SK-N-SH (cell line): ENCODE measurements at regions not wholly inside any gene's neighbourhood (a gene's known extent, or its start where the extent isn't known, plus 50 kb on each side); places are given as distances from the start of the nearest gene placed in this dataset.

ENCODE experiments used
- CTCF ChIA-PET: fragments of 300-600, 350-600 bp; formaldehyde crosslinking; extraction: SDS; loops from one replicate; lab custom pipeline; 2021; lab: Yijun Ruan, JAX
- POLR2A ChIA-PET: fragments of 350-600 bp; sonication (Branson Sonifier 250); formaldehyde crosslinking; extraction: SDS; loops from one replicate; lab custom pipeline; 2020; ENCODE audit warnings: antibody characterized with exemption, inconsistent platforms; lab: Yijun Ruan, JAX
- DNase-seq: peaks from one replicate; pipeline ENCODE4 v3.0.0; 2012
- H2AFZ ChIP-seq: fragments of 200-600 bp; sonication (generic); 2 replicates; pipeline ENCODE4 v1.8.1; 2016; ENCODE audit warnings: antibody characterized with exemption, mild to moderate bottlenecking, low read depth
- H3F3A ChIP-seq: fragments of 200-600 bp; sonication (generic); replicated peaks from 2 replicates; pipeline ENCODE3; 2016; ENCODE audit warnings: antibody characterized with exemption, mild to moderate bottlenecking; ENCODE audit not compliant: insufficient read depth
- H3K27ac ChIP-seq, 2 experiments: fragments of 200-500 bp in 1 of 2; fragments of 200-600 bp in 1 of 2; sonication (Bioruptor generic) in 1 of 2; sonication (generic), shearing (Covaris generic) in 1 of 2; 2 replicates each; pipeline versions ENCODE4 v1.5.1 to v1.6.1; 2014 to 2016; ENCODE audit warnings: low read depth in 2 of 2, inconsistent platforms in 1 of 2, low read length in 1 of 2, mild to moderate bottlenecking in 1 of 2, mixed read lengths in 1 of 2
- H3K27me3 ChIP-seq: fragments of 200-600 bp; sonication (generic), shearing (Covaris generic); 2 replicates; pipeline ENCODE4 v1.6.1; 2016; ENCODE audit warnings: mixed run types; ENCODE audit not compliant: insufficient read depth
- H3K36me3 ChIP-seq, 2 experiments: fragments of 200-500 bp in 1 of 2; fragments of 200-600 bp in 1 of 2; sonication (Bioruptor generic) in 1 of 2; sonication (generic) in 1 of 2; replicated peaks in 1 of 2; 2 replicates each; pipeline versions ENCODE3 to v1.5.1; 2014 to 2016; ENCODE audit warnings: low read length in 1 of 2, mild to moderate bottlenecking in 1 of 2; ENCODE audit not compliant: insufficient read depth in 2 of 2, control insufficient read depth in 1 of 2
- H3K4me1 ChIP-seq, 2 experiments: fragments of 200-500 bp in 1 of 2; fragments of 200-600 bp in 1 of 2; sonication (Bioruptor generic) in 1 of 2; sonication (generic), shearing (Covaris generic) in 1 of 2; 2 replicates each; pipeline versions ENCODE4 v1.5.1 to v1.6.1; 2014 to 2016; ENCODE audit warnings: low read depth in 1 of 2, low read length in 1 of 2, mixed run types in 1 of 2; ENCODE audit not compliant: insufficient read depth in 2 of 2, control insufficient read depth in 1 of 2
- H3K4me2 ChIP-seq: fragments of 200-600 bp; sonication (generic), shearing (Covaris generic); 2 replicates; pipeline ENCODE4 v1.6.1; 2017; ENCODE audit warnings: mixed run types
- H3K4me3 ChIP-seq, 2 experiments: fragments of 200-500 bp in 1 of 2; fragments of 200-600 bp in 1 of 2; sonication (Bioruptor generic) in 1 of 2; sonication (generic), shearing (Covaris generic) in 1 of 2; 2 replicates each; pipeline versions ENCODE4 v1.5.1 to v1.8.1; 2014 to 2016; ENCODE audit warnings: low read depth in 2 of 2, inconsistent platforms in 1 of 2, low read length in 1 of 2, mild to moderate bottlenecking in 1 of 2, mixed read lengths in 1 of 2, moderate library complexity in 1 of 2
- H3K79me2 ChIP-seq: fragments of 200-600 bp; sonication (generic); 2 replicates; pipeline ENCODE4 v1.8.1; 2017; ENCODE audit warnings: mild to moderate bottlenecking; ENCODE audit not compliant: insufficient read depth
- H3K9ac ChIP-seq: fragments of 200-600 bp; sonication (generic); 2 replicates; pipeline ENCODE4 v1.6.1; 2017; ENCODE audit warnings: mixed run types
- H3K9me2 ChIP-seq: fragments of 200-600 bp; sonication (generic); 2 replicates; pipeline ENCODE4 v1.6.1; 2017; ENCODE audit warnings: mixed run types
- H3K9me3 ChIP-seq: fragments of 200-600 bp; sonication (generic); 2 replicates; pipeline ENCODE4 v1.6.1; 2017; ENCODE audit warnings: mixed run types, mild to moderate bottlenecking, moderate library complexity
- H4K20me1 ChIP-seq: fragments of 200-600 bp; sonication (generic); 2 replicates; pipeline ENCODE4 v1.6.1; 2017; ENCODE audit warnings: mild to moderate bottlenecking, mixed run types; ENCODE audit not compliant: insufficient read depth
- EP300 ChIP-seq, 2 experiments: IDR thresholded peaks; 2 replicates each; pipeline versions ENCODE4 v1.4.0 to v1.6.1; 2012; ENCODE audit warnings: borderline replicate concordance in 1 of 2, low read depth in 1 of 2, low read length in 1 of 2
- EZH2phosphoT487 ChIP-seq: fragments of 200-600 bp; sonication (generic); IDR thresholded peaks from 2 replicates; pipeline ENCODE4 v1.6.1; 2017; ENCODE audit warnings: low read depth, mixed run types, mild to moderate bottlenecking, antibody characterized with exemption, moderate library complexity, borderline replicate concordance
- FOSL2 ChIP-seq: IDR thresholded peaks from 2 replicates; pipeline ENCODE4 v1.4.0; 2012; ENCODE audit warnings: low read depth, mild to moderate bottlenecking, moderate library complexity, borderline replicate concordance
- FOXJ3 ChIP-seq: sonication (generic); formaldehyde crosslinking; IDR thresholded peaks from 2 replicates; pipeline ENCODE4 v1.5.1; 2020; ENCODE audit warnings: mild to moderate bottlenecking, missing genetic modification reagents
- FOXM1 ChIP-seq: IDR thresholded peaks from 2 replicates; pipeline ENCODE4 v1.4.0; 2012; ENCODE audit warnings: low read depth, mild to moderate bottlenecking
- GABPA ChIP-seq: IDR thresholded peaks from 2 replicates; pipeline ENCODE4 v1.4.0; 2012; ENCODE audit warnings: low read depth, mild to moderate bottlenecking
- GATA2 ChIP-seq: sonication (generic); formaldehyde crosslinking; IDR thresholded peaks from 2 replicates; pipeline ENCODE4 v1.5.0; 2020; ENCODE audit warnings: mild to moderate bottlenecking, missing genetic modification reagents
- JUND ChIP-seq: IDR thresholded peaks from 2 replicates; pipeline ENCODE4 v1.4.0; 2012
- MEF2A ChIP-seq: IDR thresholded peaks from 2 replicates; pipeline ENCODE4 v1.4.0; 2012; ENCODE audit warnings: low read depth, borderline replicate concordance
- NFIC ChIP-seq: IDR thresholded peaks from 2 replicates; pipeline ENCODE4 v1.4.0; 2012; ENCODE audit warnings: borderline replicate concordance
- NRF1 ChIP-seq: IDR thresholded peaks from 2 replicates; pipeline ENCODE4 v1.6.1; 2012; ENCODE audit warnings: low read depth, mild to moderate bottlenecking, low read length
- POLR2AphosphoS5 ChIP-seq: IDR thresholded peaks from 2 replicates; pipeline ENCODE4 v1.6.1; 2012; ENCODE audit warnings: low read depth, low read length
- RCOR1 ChIP-seq: fragments of 150-350 bp; IDR thresholded peaks from 2 replicates; pipeline ENCODE4 v1.6.1; 2017; ENCODE audit warnings: antibody characterized with exemption, low read length
- RFX5 ChIP-seq: IDR thresholded peaks from 2 replicates; pipeline ENCODE4 v1.6.1; 2012; ENCODE audit warnings: mild to moderate bottlenecking, improper control_type of control experiment, low read length
- SIN3A ChIP-seq: IDR thresholded peaks from 2 replicates; pipeline ENCODE4 v1.6.1; 2012; ENCODE audit warnings: low read depth, mild to moderate bottlenecking, low read length, moderate library complexity, borderline replicate concordance
- SMC3 ChIP-seq: IDR thresholded peaks from 2 replicates; pipeline ENCODE4 v1.6.1; 2012; ENCODE audit warnings: low read depth, low read length, improper control_type of control experiment
- TCF12 ChIP-seq: IDR thresholded peaks from 2 replicates; pipeline ENCODE4 v1.4.0; 2012
- TEAD4 ChIP-seq: IDR thresholded peaks from 2 replicates; pipeline ENCODE4 v1.4.0; 2012; ENCODE audit warnings: mild to moderate bottlenecking, borderline replicate concordance; ENCODE audit not compliant: insufficient read depth
- WGBS: methylation state at CpG from one replicate; pipeline ENCODE4 v1.1.6; 2017; ENCODE audit warnings: low lambda C conversion rate; 5-methylcytosine and 5-hydroxymethylcytosine counted together
- TF ChIP-seq, protein P1 (sequence below): IDR thresholded peaks from 2 replicates; pipeline ENCODE4 v1.4.0; 2012; ENCODE audit warnings: low read depth, borderline replicate concordance
- TF ChIP-seq, protein P2 (sequence below): fragments of 150-350 bp; IDR thresholded peaks from 2 replicates; pipeline ENCODE4 v1.6.1; 2017; ENCODE audit warnings: antibody characterized with exemption, low read length, low read depth, borderline replicate concordance
- TF ChIP-seq, protein P3 (sequence below): fragments of 150-350 bp; IDR thresholded peaks from 2 replicates; pipeline ENCODE4 v1.6.1; 2016; ENCODE audit warnings: mild to moderate bottlenecking, low read depth, low read length
- TF ChIP-seq, protein P4 (sequence below): IDR thresholded peaks from 2 replicates; pipeline ENCODE4 v1.4.0; 2012; ENCODE audit warnings: low read depth

DNA sequence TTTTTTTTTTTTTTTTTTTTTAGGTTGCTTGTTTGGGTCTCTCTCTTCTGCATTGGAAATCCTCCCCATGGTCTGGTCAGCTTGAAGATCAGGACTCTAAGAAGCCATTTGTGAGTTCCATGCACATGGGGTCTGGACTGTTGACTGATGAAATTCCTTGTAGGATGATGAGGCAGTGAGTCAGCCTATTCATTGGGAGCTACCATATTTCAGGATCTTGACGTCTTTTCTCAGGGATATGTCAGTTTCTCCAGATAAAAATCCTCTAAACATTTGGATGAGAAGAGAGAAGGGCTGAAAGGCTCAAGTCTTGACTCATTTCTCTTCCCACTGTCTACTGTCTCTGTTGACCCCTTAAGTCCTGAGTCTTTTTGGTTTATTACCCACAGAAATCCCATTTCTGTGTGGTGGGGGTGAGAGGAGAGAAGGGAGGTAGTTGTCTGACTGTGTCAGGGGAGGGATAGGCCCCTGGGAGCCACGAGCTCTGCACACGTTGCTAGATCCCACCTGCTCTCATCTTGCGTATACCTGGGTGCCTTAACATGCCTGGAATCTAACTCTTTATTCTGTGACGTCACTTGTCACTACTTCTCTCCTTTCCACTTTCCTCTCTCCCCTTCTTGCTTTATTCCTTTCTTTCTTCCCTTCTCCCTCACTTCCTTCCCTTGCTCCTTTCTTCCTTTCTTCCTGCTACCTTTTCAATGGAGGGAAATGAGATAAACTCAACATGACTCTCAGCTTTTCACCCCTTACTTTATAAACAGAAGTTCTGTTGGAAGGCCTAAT is 333.1 kb upstream of the XYLT1 start (continued):
- TF ChIP-seq EZH2phosphoT487 = no peak
- TF ChIP-seq GABPA = no peak
- no peak for TF ChIP-seq SIN3A
- TF ChIP-seq, protein P1, sequence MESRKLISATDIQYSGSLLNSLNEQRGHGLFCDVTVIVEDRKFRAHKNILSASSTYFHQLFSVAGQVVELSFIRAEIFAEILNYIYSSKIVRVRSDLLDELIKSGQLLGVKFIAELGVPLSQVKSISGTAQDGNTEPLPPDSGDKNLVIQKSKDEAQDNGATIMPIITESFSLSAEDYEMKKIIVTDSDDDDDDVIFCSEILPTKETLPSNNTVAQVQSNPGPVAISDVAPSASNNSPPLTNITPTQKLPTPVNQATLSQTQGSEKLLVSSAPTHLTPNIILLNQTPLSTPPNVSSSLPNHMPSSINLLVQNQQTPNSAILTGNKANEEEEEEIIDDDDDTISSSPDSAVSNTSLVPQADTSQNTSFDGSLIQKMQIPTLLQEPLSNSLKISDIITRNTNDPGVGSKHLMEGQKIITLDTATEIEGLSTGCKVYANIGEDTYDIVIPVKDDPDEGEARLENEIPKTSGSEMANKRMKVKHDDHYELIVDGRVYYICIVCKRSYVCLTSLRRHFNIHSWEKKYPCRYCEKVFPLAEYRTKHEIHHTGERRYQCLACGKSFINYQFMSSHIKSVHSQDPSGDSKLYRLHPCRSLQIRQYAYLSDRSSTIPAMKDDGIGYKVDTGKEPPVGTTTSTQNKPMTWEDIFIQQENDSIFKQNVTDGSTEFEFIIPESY = peak; percentile 64; the same call in 1 of the 2 replicates
- peak; percentile 92 for TF ChIP-seq TCF12
- TF ChIP-seq RCOR1 = no peak
- peak in 1 of 2 experiments; percentile 94; a peak in 2 of 4 replicates for TF ChIP-seq EP300 (IDR thresholded peaks at IDR 0.05; ENCODE audit: borderline replicate concordance in 1 of 2, low read depth in 1 of 2, low read length in 1 of 2)
- TF ChIP-seq MEF2A = peak; percentile 46; the same call in 1 of the 2 replicates
- TF ChIP-seq, protein P2, sequence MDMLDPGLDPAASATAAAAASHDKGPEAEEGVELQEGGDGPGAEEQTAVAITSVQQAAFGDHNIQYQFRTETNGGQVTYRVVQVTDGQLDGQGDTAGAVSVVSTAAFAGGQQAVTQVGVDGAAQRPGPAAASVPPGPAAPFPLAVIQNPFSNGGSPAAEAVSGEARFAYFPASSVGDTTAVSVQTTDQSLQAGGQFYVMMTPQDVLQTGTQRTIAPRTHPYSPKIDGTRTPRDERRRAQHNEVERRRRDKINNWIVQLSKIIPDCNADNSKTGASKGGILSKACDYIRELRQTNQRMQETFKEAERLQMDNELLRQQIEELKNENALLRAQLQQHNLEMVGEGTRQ = no peak
- peak; percentile 60; the same call in 1 of the 2 replicates for TF ChIP-seq POLR2AphosphoS5
- TF ChIP-seq, protein P3, sequence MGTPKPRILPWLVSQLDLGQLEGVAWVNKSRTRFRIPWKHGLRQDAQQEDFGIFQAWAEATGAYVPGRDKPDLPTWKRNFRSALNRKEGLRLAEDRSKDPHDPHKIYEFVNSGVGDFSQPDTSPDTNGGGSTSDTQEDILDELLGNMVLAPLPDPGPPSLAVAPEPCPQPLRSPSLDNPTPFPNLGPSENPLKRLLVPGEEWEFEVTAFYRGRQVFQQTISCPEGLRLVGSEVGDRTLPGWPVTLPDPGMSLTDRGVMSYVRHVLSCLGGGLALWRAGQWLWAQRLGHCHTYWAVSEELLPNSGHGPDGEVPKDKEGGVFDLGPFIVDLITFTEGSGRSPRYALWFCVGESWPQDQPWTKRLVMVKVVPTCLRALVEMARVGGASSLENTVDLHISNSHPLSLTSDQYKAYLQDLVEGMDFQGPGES = no peak
- TF ChIP-seq, protein P4, sequence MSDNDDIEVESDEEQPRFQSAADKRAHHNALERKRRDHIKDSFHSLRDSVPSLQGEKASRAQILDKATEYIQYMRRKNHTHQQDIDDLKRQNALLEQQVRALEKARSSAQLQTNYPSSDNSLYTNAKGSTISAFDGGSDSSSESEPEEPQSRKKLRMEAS = peak; percentile 81
- TF ChIP-seq GATA2 (CRISPR knock-in tag) = no peak
- TF ChIP-seq FOXM1 = 0 out of 2 replicates have a peak, but pooled peaks have one; percentile 24
- TF ChIP-seq SMC3 = no peak

DNA sequence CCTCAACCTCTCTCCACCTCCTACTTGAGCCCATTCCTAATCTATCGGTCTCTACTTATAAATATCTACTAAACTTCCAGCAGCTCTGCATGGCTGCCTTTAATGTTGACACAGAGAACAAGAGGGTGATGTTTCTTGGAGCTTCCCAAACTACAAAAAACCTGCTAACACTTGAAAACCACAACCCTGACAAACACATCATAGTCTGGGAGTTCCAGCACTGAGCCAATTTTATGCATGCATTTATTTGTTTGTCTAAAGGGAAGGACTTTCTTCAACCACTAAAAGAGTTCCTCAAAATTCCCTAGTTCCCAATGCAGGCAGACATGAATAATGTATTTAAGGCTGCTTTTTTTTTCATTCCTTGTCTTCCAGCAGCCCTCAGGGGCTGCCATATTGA is 331.8 kb upstream of the XYLT1 start:
- CTCF ChIA-PET = no interaction called here
- H3K27ac ChIP-seq = peak overlapping the region in 1 of 2 experiments; percentile 98; a peak in 2 of 4 replicates
- DNase-seq = no peak
- no peak overlapping the region; the same call in 1 of the 2 replicates for H3K9ac ChIP-seq
- H3K4me2 ChIP-seq = no peak overlapping the region
- peaks cover 37% of the 10 kb centered on the region for H3F3A ChIP-seq
- POLR2A ChIA-PET = no interaction called here
- H3K9me3 ChIP-seq = no peaks in the 10 kb centered on the region
- no peaks in the 10 kb centered on the region for H3K27me3 ChIP-seq
- no peaks in the 10 kb centered on the region for H3K36me3 ChIP-seq
- no peaks in the 10 kb centered on the region for H3K9me2 ChIP-seq
- H3K79me2 ChIP-seq = no peaks in the 10 kb centered on the region
- H4K20me1 ChIP-seq = no peaks in the 10 kb centered on the region
- H3K4me1 ChIP-seq = peaks cover 8 to 14% of the 10 kb centered on the region in 2 experiments; a peak in 2 of 4 replicates
- 0 out of 2 replicates have a peak overlapping the region, but pooled peaks have one; percentile 5 for H2AFZ ChIP-seq
- H3K4me3 ChIP-seq = no peak overlapping the region
- TF ChIP-seq JUND = no peak
- TF ChIP-seq, protein P2 = no peak
- TF ChIP-seq NFIC = no peak
- no peak for TF ChIP-seq EZH2phosphoT487
- TF ChIP-seq NRF1 = no peak
- TF ChIP-seq, protein P1 = no peak
- TF ChIP-seq FOSL2 = no peak
- TF ChIP-seq, protein P4 = no peak
- no peak for TF ChIP-seq TEAD4
- TF ChIP-seq FOXJ3 = no peak
- no peak for TF ChIP-seq GABPA
- TF ChIP-seq RFX5 = no peak
- WGBS = 78% methylated on average over 1 of the region's 1 CpG
